HCT116 (cell line): ENCODE measurements at regions not wholly inside any gene's neighbourhood (a gene's known extent, or its start where the extent isn't known, plus 50 kb on each side); places are given as distances from the start of the nearest gene placed in this dataset.

ENCODE experiments used
- ATAC-seq: fragments of 200-7000 bp; cut with Tn5 transposase; 2 replicates; pipeline ENCODE4 v1.9.1; 2020; ENCODE audit warnings: mild to moderate bottlenecking, moderate library complexity
- BruUV-seq: library from RNA; stranded (reverse); fragments of 400-500 nt; replicated peaks from 2 replicates; lab custom pipeline; 2021; lab: Mats Ljungman, UMichigan
- CTCF ChIA-PET: fragments of 300-600 bp; sonication (Branson Sonifier 250); formaldehyde crosslinking; loops from one replicate; lab custom pipeline; 2021; ENCODE audit warnings: antibody characterized with exemption; lab: Charles Lee
- POLR2A ChIA-PET: fragments of 300-600, 350-600 bp; sonication (Branson Sonifier 250); formaldehyde crosslinking; loops from one replicate; lab custom pipeline; 2021; ENCODE audit warnings: antibody characterized with exemption; lab: Charles Lee
- RAD21 ChIA-PET, 2 experiments: fragments of 300-600 bp; sonication (Branson Sonifier 250); formaldehyde crosslinking; loops; one replicate each; lab custom pipeline; 2023; ENCODE audit warnings: low total read pairs in 2 of 2; ENCODE audit not compliant: uncharacterized antibody in 2 of 2, unreplicated experiment in 2 of 2, low non-redundant PET in 1 of 2; lab: Charles Lee
- DNase-seq: peaks from one replicate; pipeline ENCODE4 v3.0.0-alpha.2; 2010; ENCODE audit warnings: low read depth, low spot score
- H2AFZ ChIP-seq: fragments of 200-600 bp; shearing (Covaris generic), sonication (generic); 2 replicates; pipeline ENCODE4 v1.6.1; 2017; ENCODE audit warnings: low read depth, mixed run types, mixed read lengths, antibody characterized with exemption, low read length; ENCODE audit not compliant: poor library complexity, severe bottlenecking
- H3K27ac ChIP-seq: 2 replicates; pipeline ENCODE4 v1.5.1; 2012; ENCODE audit warnings: low read depth, low read length
- H3K27me3 ChIP-seq: fragments of 200-600 bp; sonication (generic); 2 replicates; pipeline ENCODE4 v1.6.1; 2016; ENCODE audit warnings: mixed run types, low read length, mixed read lengths; ENCODE audit not compliant: insufficient read depth
- H3K36me3 ChIP-seq, 2 experiments: fragments of 200-500 bp in 1 of 2; fragments of 200-600 bp in 1 of 2; sonication (Bioruptor generic) in 1 of 2; sonication (generic) in 1 of 2; 2 replicates each; pipeline versions ENCODE4 v1.5.1 to v1.6.1; 2014 to 2016; ENCODE audit warnings: low read length in 2 of 2, inconsistent platforms in 1 of 2, mixed read lengths in 1 of 2, mixed run types in 1 of 2; ENCODE audit not compliant: insufficient read depth in 2 of 2, control insufficient read depth in 1 of 2
- H3K4me1 ChIP-seq, 2 experiments: fragments of 200-600 bp in 1 of 2; sonication (generic) in 1 of 2; 2 replicates each; pipeline versions ENCODE4 v1.5.1 to v1.6.1; 2012 to 2017; ENCODE audit warnings: low read length in 2 of 2, inconsistent platforms in 1 of 2, mild to moderate bottlenecking in 1 of 2, mixed read lengths in 1 of 2, mixed run types in 1 of 2, moderate library complexity in 1 of 2; ENCODE audit not compliant: insufficient read depth in 2 of 2, control insufficient read depth in 1 of 2
- H3K4me2 ChIP-seq: fragments of 200-600 bp; sonication (generic); 2 replicates; pipeline ENCODE4 v1.6.1; 2017; ENCODE audit warnings: mixed run types, low read length, mixed read lengths
- H3K4me3 ChIP-seq, 2 experiments: fragments of 200-600 bp in 1 of 2; sonication (generic) in 1 of 2; replicated peaks in 1 of 2; 2 replicates each; pipeline ENCODE4 v1.5.1; 2011 to 2016; ENCODE audit warnings: low read length in 2 of 2, control low read depth in 1 of 2, low read depth in 1 of 2, mild to moderate bottlenecking in 1 of 2, mixed read lengths in 1 of 2, mixed run types in 1 of 2
- H3K79me2 ChIP-seq: fragments of 200-600 bp; sonication (generic); 2 replicates; pipeline ENCODE4 v1.6.1; 2017; ENCODE audit warnings: mild to moderate bottlenecking, mixed run types, low read length, moderate library complexity, mixed read lengths; ENCODE audit not compliant: insufficient read depth
- H3K9ac ChIP-seq: fragments of 200-600 bp; sonication (generic); 2 replicates; pipeline ENCODE4 v1.6.1; 2016; ENCODE audit warnings: low read length, mixed read lengths
- H3K9me2 ChIP-seq: fragments of 200-600 bp; sonication (generic), shearing (Covaris generic); 2 replicates; pipeline ENCODE4 v1.6.1; 2017; ENCODE audit warnings: mixed run types, mild to moderate bottlenecking, moderate library complexity; ENCODE audit not compliant: insufficient read depth
- H3K9me3 ChIP-seq, 2 experiments: fragments of 200-500 bp in 1 of 2; fragments of 200-600 bp in 1 of 2; sonication (Bioruptor generic) in 1 of 2; sonication (generic) in 1 of 2; 2 replicates each; pipeline ENCODE4 v1.6.1; 2014 to 2017; ENCODE audit warnings: low read length in 2 of 2, mixed read lengths in 2 of 2, inconsistent platforms in 1 of 2, low read depth in 1 of 2, mild to moderate bottlenecking in 1 of 2, mixed run types in 1 of 2, moderate library complexity in 1 of 2; ENCODE audit not compliant: control insufficient read depth in 1 of 2, insufficient read depth in 1 of 2
- H4K20me1 ChIP-seq: fragments of 200-600 bp; sonication (generic), shearing (Covaris generic); 2 replicates; pipeline ENCODE4 v1.6.1; 2017; ENCODE audit warnings: mixed run types, mild to moderate bottlenecking, moderate library complexity; ENCODE audit not compliant: insufficient read depth
- CBX3 ChIP-seq: IDR thresholded peaks from 2 replicates; pipeline ENCODE4 v1.6.1; 2012; ENCODE audit warnings: low read depth
- CEBPB ChIP-seq: IDR thresholded peaks from 2 replicates; pipeline ENCODE4 v1.6.1; 2012; ENCODE audit warnings: low read depth
- ELF1 ChIP-seq: IDR thresholded peaks from 2 replicates; pipeline ENCODE4 v1.6.1; 2012; ENCODE audit warnings: low read depth, borderline replicate concordance
- JUND ChIP-seq: IDR thresholded peaks from 2 replicates; pipeline ENCODE4 v1.6.1; 2012
- TCF7L2 ChIP-seq: IDR thresholded peaks from 2 replicates; pipeline ENCODE4 v1.7.0; 2011; ENCODE audit warnings: borderline replicate concordance, inconsistent platforms; ENCODE audit not compliant: insufficient read depth, insufficient read length; ENCODE audit errors: extremely low read depth
- intact Hi-C: fragments of 100-400 bp; cut with micrococcal nuclease; formaldehyde crosslinking; loops from 2 replicates; pipeline ENCODE4 v1.10.0; 2022

DNA sequence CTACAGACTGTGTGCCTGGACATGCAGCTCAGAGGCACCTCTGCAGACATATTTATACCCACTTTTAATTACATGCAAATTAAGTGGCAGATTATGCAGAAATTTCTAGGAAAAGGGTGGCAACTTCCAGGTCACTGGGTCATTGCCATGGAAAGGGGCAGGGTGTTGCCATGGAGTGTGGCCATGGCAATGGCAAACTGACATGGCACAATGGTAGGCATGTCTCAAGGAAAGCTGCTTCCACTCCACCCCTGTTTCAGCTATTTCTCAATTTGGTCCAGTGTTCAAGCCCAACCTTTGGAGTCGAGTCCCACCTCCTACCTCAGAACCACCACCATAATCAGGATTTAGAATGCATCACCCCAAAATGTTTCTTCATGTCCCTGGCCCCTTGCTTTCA lies 170.7 kb upstream of the TSHZ3 start:
- H3K36me3 ChIP-seq = no peaks in the 10 kb centered on the region
- no peak overlapping the region for H3K9ac ChIP-seq
- H3K79me2 ChIP-seq = no peaks in the 10 kb centered on the region
- no peaks in the 10 kb centered on the region for H4K20me1 ChIP-seq
- no TSS peak for BruUV-seq
- no peaks in the 10 kb centered on the region for H3K4me1 ChIP-seq
- H3K4me3 ChIP-seq = no peak overlapping the region
- intact Hi-C loops = no loop called here
- H3K27me3 ChIP-seq = no peaks in the 10 kb centered on the region
- no peak overlapping the region for H3K27ac ChIP-seq
- ChIA-PET RAD21 (no interaction called here), POLR2A (no interaction called here), CTCF (no interaction called here)
- TF ChIP-seq JUND (no peak), CEBPB (no peak)
- H3K9me3 ChIP-seq = peaks cover 21 to 31% of the 10 kb centered on the region in 2 experiments; a peak in 3 of 4 replicates
- no peak for DNase-seq
- H3K9me2 ChIP-seq = no peaks in the 10 kb centered on the region
- no peak overlapping the region for H3K4me2 ChIP-seq
- H2AFZ ChIP-seq = no peak overlapping the region
- ATAC-seq = no peak

GRCh38 chr19:31520633-31521032 lies 171.4 kb upstream of the TSHZ3 start:
- ChIA-PET RAD21 (no interaction called here), CTCF (no interaction called here)
- no peaks in the 10 kb centered on the region for H3K27me3 ChIP-seq
- H3K9me3 ChIP-seq = peaks cover 21 to 38% of the 10 kb centered on the region in 2 experiments; a peak in 3 of 4 replicates
- no peaks in the 10 kb centered on the region for H3K36me3 ChIP-seq
- no peaks in the 10 kb centered on the region for H3K4me1 ChIP-seq
- H3K27ac ChIP-seq = no peak overlapping the region
- DNase-seq (no peak), ATAC-seq (no peak)
- no peak overlapping the region for H3K4me3 ChIP-seq
- no peaks in the 10 kb centered on the region for H4K20me1 ChIP-seq
- no peak overlapping the region for H3K4me2 ChIP-seq
- no peaks in the 10 kb centered on the region for H3K9me2 ChIP-seq
- no peaks in the 10 kb centered on the region for H3K79me2 ChIP-seq
- H3K9ac ChIP-seq = no peak overlapping the region
- intact Hi-C loops = no loop called here
- no peak overlapping the region for H2AFZ ChIP-seq
- BruUV-seq = no TSS peak
- TF ChIP-seq CBX3 = no peak
- no peak for TF ChIP-seq TCF7L2
- TF ChIP-seq ELF1 = no peak
- TF ChIP-seq, all 23 proteins: peak for 0
- POLR2A ChIA-PET = no interaction called here
